ENCODE measurements at regions not wholly inside any gene's neighbourhood (a gene's known extent, or its start where the extent isn't known, plus 50 kb on each side); places are given as distances from the start of the nearest gene placed in this dataset.

DNA sequence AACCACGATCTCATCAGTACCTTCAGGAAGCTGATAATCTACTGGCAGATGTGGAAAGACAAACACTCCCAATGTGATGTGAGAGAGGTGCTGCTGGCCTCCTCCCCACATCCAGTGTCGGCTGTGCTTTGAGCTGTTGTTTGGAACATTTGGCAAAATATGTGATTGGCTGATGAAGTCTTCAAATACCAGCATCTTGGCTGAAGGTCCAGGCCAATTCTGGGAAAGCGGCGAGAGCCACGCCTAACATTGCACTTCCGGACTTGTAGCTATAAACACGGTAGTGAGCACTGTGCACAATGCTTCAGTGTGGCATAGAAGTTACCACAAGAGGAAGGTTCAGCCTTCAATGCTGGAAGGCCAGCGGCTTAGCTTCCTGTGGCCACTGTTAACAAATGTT is 198.8 kb downstream of the DCDC2C start:
- TF ChIP-seq, protein P1, sequence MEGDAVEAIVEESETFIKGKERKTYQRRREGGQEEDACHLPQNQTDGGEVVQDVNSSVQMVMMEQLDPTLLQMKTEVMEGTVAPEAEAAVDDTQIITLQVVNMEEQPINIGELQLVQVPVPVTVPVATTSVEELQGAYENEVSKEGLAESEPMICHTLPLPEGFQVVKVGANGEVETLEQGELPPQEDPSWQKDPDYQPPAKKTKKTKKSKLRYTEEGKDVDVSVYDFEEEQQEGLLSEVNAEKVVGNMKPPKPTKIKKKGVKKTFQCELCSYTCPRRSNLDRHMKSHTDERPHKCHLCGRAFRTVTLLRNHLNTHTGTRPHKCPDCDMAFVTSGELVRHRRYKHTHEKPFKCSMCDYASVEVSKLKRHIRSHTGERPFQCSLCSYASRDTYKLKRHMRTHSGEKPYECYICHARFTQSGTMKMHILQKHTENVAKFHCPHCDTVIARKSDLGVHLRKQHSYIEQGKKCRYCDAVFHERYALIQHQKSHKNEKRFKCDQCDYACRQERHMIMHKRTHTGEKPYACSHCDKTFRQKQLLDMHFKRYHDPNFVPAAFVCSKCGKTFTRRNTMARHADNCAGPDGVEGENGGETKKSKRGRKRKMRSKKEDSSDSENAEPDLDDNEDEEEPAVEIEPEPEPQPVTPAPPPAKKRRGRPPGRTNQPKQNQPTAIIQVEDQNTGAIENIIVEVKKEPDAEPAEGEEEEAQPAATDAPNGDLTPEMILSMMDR (IDR thresholded peaks at IDR 0.05): no peak
- no peak for TF ChIP-seq POLR2A (IDR thresholded peaks at IDR 0.05)

Data from thyroid gland (tissue), 4 donors.